Activated effector memory CD4-positive, alpha-beta T cell treated with Interleukin-2 at 50 U/mL for 16 hours (primary cell): ENCODE measurements at regions not wholly inside any gene's neighbourhood (a gene's known extent, or its start where the extent isn't known, plus 50 kb on each side); places are given as distances from the start of the nearest gene placed in this dataset.
"Not testable (repeated sequence)": the region's sequence is repeated elsewhere in the genome, so short reads cannot be mapped to it uniquely, and the experiment has no call there.

Experiments used
- DNase-seq: peaks from one replicate; pipeline ENCODE4 v3.0.0-alpha.2; 2020

DNA sequence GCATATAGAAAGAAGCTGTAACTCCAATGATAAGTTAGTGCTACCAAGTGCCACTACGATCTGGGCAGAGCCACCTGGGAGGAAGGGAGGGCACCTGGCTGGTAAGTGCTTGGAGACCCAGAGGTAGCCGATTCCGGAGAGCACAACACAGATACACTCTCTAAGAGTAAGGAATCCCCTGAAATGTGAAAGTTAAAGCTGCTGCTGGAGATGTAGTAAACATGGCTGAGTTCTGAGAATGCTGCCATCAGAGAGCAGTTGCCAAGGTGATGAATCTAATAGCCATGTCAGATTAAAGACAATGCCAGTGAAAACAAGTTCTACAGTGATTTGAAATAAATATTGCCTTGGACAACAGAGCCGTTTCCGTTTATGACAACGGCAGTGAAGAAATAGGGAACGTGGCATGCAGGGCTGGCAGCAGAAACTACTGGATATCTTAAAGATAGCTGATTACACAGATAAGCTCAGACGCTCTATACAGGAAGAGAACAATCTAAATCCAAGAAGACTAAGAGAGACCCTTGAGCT lies 561.2 kb upstream of the C9orf72 start:
- DNase-seq: no peak

- DNase-seq: no peak
These were observed 562.3 kb upstream of the C9orf72 start for GRCh38 chr9:28135549-28135948.

DNA sequence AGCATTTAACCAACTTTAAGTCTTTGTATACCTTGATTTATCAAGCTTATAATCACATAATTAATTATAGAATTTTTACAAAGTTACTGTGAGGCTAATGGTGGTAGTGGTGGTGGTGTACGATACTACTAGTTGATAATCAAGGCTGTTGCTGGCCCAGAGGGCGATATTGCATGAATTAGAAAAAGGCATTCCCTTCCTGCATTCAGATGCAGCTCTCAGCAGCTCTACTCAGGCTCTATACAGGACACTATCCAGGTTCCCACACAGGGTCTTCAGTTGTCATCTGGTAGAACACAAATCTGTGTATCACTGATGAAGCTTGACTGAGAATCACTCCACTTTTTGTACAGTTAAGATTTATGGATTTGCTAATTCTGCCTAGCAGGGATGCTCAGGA lies 562.8 kb upstream of the C9orf72 start:
- no peak for DNase-seq

DNA sequence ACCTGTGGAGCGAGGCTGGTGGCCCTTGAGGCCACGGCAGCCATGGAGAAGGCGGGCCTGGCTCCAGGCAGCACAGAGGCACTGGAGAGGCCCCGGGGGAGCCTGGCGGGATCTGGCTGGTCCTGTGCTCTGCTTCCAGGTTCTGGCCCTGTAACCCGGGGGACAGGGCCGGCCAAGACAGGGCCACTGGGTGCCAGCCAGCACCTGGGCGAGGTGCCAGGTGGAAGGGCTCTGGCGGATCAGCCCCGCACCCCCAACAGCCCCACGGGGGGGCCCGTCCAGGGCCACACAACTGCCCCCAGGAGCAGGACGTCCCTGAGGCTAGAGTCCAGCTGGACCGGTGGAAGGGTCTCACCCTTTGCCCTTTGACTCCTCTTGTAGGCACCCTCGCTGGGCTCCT lies 574.1 kb upstream of the C9orf72 start:
- not testable (repeated sequence) for DNase-seq

GRCh38 chr9:28147923-28148597 lies 574.8 kb upstream of the C9orf72 start:
- DNase-seq: not testable (repeated sequence)

GRCh38 chr9:28149361-28150050 lies 576.2 kb upstream of the C9orf72 start:
- DNase-seq: not testable (repeated sequence)

- no peak for DNase-seq
These were observed 581.8 kb upstream of the C9orf72 start for GRCh38 chr9:28155067-28155466.

DNA sequence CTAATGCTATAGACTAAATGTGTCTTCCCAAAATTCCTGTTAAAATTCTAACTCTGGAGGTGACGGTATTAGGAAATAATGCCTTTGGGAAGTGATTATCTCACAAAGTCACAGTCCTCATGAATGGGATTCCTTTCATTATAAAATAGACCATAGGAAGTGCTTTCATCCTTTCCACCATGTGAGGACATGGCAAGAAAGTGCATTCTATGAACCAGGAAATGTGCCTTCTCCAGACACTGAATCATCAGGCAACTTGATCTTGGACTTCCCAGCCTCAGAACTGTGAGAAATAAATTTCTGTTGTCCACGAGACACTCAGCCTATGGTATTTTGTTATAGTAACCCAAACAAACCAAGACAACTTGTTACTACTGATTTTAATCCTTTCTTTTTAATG lies 582.4 kb upstream of the C9orf72 start:
- no peak for DNase-seq

GRCh38 chr9:28158451-28158850 lies 585.2 kb upstream of the C9orf72 start:
- DNase-seq: no peak

DNA sequence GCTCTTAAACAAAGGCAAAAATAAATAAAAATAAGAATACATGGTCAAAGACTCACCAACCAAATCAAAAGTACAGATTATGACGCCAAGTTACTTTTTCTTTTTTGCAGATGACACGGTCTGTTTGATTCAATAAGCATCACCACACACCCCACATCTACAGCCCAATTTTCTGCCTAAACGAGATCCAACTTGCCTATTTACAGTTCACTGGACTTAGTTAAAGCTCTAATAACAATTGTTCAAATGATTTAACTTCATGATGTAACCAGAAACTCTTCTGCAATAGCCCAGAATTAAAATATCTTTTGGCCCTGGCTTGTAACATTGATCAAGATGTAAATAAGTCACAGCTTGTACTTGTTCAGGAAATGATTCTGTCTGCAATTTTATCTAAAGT lies 590.3 kb upstream of the C9orf72 start:
- DNase-seq: no peak

DNA sequence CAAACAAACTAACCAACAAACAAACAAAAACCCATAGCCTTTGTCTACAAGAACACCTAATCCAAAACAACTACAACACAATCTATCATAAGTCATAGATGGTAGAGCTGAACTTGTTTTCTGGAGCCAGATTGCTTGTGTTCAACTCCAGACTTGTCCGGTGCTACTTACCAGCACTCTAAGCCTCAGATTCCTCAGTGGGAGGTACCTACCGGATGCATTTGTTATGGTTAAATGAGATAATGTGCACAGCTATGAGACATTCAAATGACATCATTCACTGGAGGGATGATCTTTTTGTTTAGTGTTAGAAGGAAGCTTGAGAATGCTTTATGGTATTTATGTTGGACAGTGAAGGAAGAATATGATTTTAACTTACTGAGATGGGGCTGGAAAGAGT lies 592.9 kb upstream of the C9orf72 start:
- no peak for DNase-seq

- DNase-seq: no peak
These were observed 603.9 kb upstream of the C9orf72 start for GRCh38 chr9:28177142-28177541.

DNA sequence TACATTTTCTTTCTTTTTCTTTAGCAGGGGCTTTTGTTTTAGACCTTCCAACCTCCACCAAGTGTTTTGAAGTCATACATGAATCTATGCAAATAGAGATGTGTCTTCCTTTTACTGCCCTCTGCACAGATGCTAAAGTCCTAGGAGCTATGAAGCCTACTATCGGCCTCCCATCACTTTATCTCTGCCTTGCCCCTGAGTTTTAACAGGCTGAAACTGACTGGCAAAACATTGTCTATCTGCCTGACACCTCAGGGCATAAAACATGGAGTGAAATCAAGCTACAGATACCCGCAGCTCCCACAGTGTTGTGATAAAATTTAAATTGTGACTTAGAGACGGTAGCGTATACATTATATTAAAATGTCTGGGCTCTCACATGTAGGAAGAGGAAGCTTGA lies 604.6 kb upstream of the C9orf72 start:
- DNase-seq: no peak

DNA sequence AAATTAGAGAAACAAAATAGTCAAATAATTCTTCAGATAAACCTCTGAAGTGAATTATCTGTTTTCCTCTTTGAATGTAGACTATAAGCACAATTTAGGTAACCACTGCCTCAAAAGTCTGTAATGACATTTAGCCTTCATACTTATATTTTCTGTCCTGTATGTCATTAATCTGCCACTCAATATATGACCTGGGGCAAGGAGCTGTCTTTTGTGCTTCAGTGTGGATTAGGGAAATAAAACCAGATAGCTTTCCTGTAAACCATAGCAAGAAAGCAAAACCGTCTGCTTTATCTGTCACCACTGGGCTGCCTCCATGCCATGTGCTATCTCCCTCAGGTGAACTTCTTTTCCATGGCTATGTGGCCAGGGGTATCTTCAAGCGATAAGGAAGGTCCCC lies 606.6 kb upstream of the C9orf72 start:
- no peak for DNase-seq

- DNase-seq: no peak
These were observed 617.7 kb upstream of the C9orf72 start for GRCh38 chr9:28190981-28191380.

DNA sequence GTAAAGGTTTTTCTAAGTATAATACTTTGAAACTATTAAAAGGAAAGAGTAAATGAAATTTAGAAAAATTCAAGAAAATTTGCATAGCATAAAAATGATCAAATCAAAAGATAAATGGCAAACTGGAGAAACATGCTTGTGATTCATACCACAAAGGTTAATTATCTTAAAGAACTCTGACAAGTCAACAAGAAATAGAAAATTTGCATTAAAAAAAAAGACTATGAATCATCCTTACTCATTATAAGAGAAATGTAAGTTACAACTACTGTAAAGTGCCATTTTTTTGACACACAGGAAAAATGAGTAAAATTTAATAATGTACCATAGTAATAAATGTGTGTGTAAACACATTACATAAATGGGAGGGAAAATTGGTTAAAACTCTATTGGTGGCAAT lies 624.4 kb upstream of the C9orf72 start:
- no peak for DNase-seq

GRCh38 chr9:28203036-28203435 lies 629.8 kb upstream of the C9orf72 start:
- DNase-seq: no peak

GRCh38 chr9:28206280-28206679 lies 633.0 kb upstream of the C9orf72 start:
- no peak for DNase-seq

GRCh38 chr9:28207657-28208056 lies 634.4 kb upstream of the C9orf72 start:
- no peak for DNase-seq

- DNase-seq: no peak
These were observed 635.8 kb upstream of the C9orf72 start for GRCh38 chr9:28209130-28209529.

DNA sequence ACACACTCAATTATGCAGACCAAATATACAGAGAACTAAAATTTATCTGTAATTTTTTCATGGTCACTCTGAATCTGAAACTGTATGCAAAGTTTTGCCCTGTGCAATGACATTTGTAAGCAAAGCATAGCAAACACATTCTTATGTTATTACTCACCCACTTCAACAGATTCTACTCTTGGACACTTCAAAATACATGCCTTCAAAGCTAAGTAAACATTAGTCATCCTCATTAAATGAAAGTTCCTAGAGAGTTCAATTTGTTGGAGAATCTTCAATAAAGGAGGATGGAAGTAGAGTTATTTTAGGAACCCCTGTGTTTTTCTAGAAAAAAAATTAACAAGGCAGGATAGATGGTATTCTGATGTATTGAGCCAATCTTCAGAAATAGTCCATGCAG lies 639.7 kb upstream of the C9orf72 start:
- no peak for DNase-seq

DNA sequence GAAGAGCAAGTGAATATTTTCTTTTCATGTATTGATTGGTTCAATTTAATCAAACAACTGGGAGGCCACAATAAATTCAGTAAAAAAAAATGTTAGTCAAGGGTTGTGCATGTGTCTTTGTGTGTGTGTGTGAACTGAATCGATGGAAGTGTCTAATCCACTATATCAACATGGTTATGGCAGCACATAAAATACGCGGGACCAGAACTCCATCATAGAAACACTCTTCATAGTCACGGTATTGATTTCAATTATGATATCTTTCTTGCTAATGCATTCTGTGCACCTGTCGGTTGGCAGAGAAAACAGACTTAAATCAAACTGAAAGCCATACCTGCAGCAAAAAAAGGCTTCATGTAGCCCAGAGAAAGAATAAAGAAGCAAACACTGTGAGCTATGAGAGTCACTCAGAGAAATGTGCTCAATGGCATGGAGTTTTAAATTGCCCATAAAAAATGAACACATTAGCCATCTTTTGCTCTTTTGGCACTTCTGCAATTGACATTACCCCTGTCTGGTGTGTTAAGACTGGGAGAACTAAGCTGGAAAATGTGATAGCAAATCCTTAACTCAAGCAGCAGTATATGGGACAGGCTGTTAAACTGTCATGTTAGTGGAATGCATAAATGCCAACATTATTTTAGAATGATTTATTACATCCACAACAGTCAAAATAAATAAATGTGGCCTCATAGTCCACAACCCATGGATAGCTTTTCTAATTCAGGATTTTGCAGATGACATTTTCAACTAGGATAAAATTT lies 642.4 kb upstream of the C9orf72 start:
- DNase-seq: no peak

GRCh38 chr9:28232686-28233085 lies 659.4 kb upstream of the C9orf72 start:
- no peak for DNase-seq
